ENCODE measurements at regions not wholly inside any gene's neighbourhood (a gene's known extent, or its start where the extent isn't known, plus 50 kb on each side); places are given as distances from the start of the nearest gene placed in this dataset.

- H4K8ac ChIP-seq (replicated peaks; ENCODE audit: insufficient read length, low read depth, low read length), result no peak overlapping the region
- H2AFZ ChIP-seq (ENCODE audit: low read length), result no peak overlapping the region
- H3K18ac ChIP-seq (ENCODE audit: insufficient read length, low read depth, low read length), result no peak overlapping the region
- no peak overlapping the region for H3T11ph ChIP-seq (ENCODE audit: low read length)
- peaks cover 5% of the 10 kb centered on the region; the same call in 1 of the 2 replicates for H3K4me1 ChIP-seq (ENCODE audit: insufficient read depth, low read length)
- Mint-ChIP-seq H3K36me3 (ENCODE audit: insufficient read depth in 1 of 3, low read depth in 3 of 3) (peaks cover 0 to under 1% (median 0%) of the 10 kb centered on the region in 3 experiments; a peak in 1 of 7 replicates), H3K27me3 (ENCODE audit: low read depth) (peaks cover 3% of the 10 kb centered on the region; the same call in 1 of the 2 replicates), H3K9me3 (peaks cover 0 to 2% of the 10 kb centered on the region in 2 experiments; a peak in 1 of 5 replicates), H3K4me3 (peak overlapping the region; percentile 42 to 74), H3K27ac (peak overlapping the region in 1 of 3 experiments; percentile 94; a peak in 3 of 7 replicates), H3K4me1 (peaks cover 30 to 38% of the 10 kb centered on the region in 2 experiments)
- H3K4ac ChIP-seq (ENCODE audit: low read depth, low read length), result no peak overlapping the region
- no peaks in the 10 kb centered on the region for H3K9me3 ChIP-seq (ENCODE audit: control insufficient read depth, low read depth, low read length)
- H3K14ac ChIP-seq (ENCODE audit: insufficient read depth, low read length), result no peak overlapping the region
- no peak overlapping the region for H3K9ac ChIP-seq (ENCODE audit: extremely low read depth, insufficient read length, low read length)
- WGBS (ENCODE audit: extremely low coverage, insufficient read length, low lambda C conversion rate), result no CpG with 5 or more reads among the region's 5 CpGs
- no peaks in the 10 kb centered on the region for H3K79me2 ChIP-seq (ENCODE audit: insufficient read depth, low read length)
- H4K5ac ChIP-seq (ENCODE audit: insufficient read length, low read depth, low read length), result no peak overlapping the region
- DNase-seq, result no peak
- H3K79me1 ChIP-seq (ENCODE audit: insufficient read depth, low read depth, low read length, poor library complexity, severe bottlenecking), result no peaks in the 10 kb centered on the region
- H2BK15ac ChIP-seq (ENCODE audit: low read depth, low read length), result no peak overlapping the region
- no peak overlapping the region for H2AK5ac ChIP-seq (ENCODE audit: insufficient read length, low read length)
- H4K91ac ChIP-seq (ENCODE audit: insufficient read length, low read depth, low read length), result no peak overlapping the region
- H2BK20ac ChIP-seq (ENCODE audit: low read depth, low read length, poor library complexity, severe bottlenecking), result no peak overlapping the region
- H3K27me3 ChIP-seq (ENCODE audit: insufficient read depth, low read length), result no peaks in the 10 kb centered on the region
- H2BK12ac ChIP-seq (ENCODE audit: insufficient read length, low read depth, low read length), result no peak overlapping the region
- H4K20me1 ChIP-seq (ENCODE audit: control insufficient read depth, insufficient read depth, insufficient read length), result no peaks in the 10 kb centered on the region
- H3K4me2 ChIP-seq (ENCODE audit: insufficient read depth, insufficient read length, low read length), result peak overlapping the region; percentile 53
- H3K56ac ChIP-seq (ENCODE audit: insufficient read length, low read depth, low read length), result no peak overlapping the region
- no peak overlapping the region for H3K23ac ChIP-seq (ENCODE audit: insufficient read length, low read depth, low read length)
- H2BK5ac ChIP-seq (ENCODE audit: insufficient read length, low read length), result no peak overlapping the region
- no peak overlapping the region for H2BK120ac ChIP-seq (ENCODE audit: low read depth, low read length, poor library complexity, severe bottlenecking)
- H3K23me2 ChIP-seq (ENCODE audit: insufficient read length, low read depth, low read length, poor library complexity, severe bottlenecking), result peaks cover 5% of the 10 kb centered on the region
- H3K27ac ChIP-seq (ENCODE audit: insufficient read length, low read depth, low read length), result no peak overlapping the region
- no peak for TF ChIP-seq CTCF (conservative IDR thresholded peaks at IDR 0.05)
These were observed 179.0 kb downstream of the YTHDC2 start for GRCh38 chr5:113692466-113692865.
